ENCODE measurements at regions not wholly inside any gene's neighbourhood (a gene's known extent, or its start where the extent isn't known, plus 50 kb on each side); places are given as distances from the start of the nearest gene placed in this dataset.
A peak's percentile ranks its signal among the peaks of the same experiment; 100 is the strongest.

DNA sequence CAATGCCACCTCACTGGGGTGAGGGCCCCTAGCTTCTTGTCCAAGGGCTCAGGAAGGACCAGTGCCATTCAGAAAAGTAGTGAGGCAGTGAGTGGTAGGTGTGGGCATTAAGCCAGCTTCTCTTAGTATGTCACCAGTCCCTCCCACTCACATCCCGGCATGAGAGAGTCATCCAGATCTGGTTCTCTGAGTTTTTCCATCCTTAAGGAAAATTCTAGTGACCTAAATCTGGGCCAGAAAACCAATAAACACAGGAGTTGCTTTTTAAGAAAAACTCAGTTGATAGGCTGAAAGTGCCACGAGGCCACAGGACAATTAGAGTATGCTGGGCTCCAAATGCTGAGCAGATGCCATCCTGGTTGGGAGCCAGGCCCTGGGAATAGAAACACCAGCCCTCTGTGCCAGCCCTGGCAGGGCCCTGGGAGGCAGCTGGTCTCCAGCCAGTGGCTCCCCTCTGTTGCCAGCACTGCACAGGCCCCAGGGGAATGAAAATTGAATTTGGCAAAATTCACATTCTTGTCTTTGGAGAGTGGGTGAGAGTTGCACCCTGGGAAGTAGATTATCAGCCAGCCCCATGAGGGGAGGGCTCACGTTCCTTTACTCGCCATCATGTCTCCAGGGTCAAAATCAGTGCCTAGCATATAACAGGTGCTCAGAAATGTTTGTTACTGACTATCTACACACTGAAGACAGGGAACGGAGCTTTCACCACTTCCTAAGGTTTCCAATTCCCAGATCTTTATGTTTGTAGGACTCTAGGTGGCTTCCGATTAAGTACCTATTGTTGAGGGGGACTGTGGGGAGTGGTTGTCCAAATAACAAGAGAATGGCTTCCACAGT, 52.8 kb downstream of the FAM43A start:
- DNase-seq (ENCODE audit: low read depth), result peak; percentile 75

- DNase-seq (ENCODE audit: low read depth), result peak; percentile 44
Observed at GRCh38 chr3:194739498-194740284, 54.0 kb downstream of the FAM43A start.

DNA sequence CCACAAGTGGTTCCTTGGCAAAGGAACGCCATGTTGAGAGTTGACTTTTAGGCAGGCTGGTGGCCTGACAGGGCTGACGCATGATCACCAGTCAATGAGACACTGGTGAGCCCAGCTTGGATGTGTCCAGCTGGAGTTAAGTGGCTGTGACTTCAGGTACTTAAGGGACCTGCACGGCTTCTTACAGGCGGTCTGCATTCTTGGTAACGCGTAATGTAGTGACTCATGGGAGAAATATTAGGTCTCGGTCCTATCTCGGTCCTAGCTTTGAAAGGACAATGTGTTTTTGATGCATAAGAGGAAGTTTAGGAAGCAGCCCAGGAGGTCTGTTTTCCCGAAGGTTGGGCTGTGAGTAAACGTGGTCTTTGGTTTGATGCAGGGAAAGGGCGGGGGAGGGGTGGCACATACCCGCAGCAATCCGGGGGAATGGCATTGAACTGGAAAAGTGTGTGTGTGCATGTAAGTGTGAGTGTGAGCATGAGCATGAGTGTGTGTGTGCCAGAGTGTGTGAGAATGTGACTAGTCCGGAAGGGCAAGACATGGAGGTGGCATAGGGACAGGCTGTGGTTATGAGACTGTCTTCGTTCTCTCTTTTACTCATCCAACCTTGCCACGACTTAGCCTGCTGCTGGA, 55.3 kb downstream of the FAM43A start:
- DNase-seq (ENCODE audit: low read depth), result peak; percentile 90

GRCh38 chr3:194741916-194742315, 56.2 kb downstream of the FAM43A start:
- no peak for DNase-seq (ENCODE audit: low read depth)

DNA sequence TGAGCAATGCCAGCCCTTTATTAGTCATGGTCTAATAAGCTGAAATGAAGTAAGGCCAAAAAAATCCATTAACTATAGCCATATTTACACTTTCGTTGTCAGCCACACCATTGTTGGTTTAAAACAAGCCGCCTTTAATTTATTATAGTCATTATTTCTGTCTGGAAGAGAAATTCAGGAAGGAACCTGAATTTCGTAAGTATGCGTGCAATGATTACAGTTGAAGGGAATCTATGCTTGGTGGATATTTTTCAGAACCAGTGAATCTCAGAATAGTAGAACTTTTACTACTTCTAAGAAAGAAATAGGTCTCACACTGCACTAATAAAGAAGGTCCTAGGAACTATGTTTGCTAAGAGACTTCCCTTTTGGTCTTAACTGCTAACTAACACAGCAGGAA, 59.1 kb downstream of the FAM43A start:
- DNase-seq (ENCODE audit: low read depth), result no peak

DNA sequence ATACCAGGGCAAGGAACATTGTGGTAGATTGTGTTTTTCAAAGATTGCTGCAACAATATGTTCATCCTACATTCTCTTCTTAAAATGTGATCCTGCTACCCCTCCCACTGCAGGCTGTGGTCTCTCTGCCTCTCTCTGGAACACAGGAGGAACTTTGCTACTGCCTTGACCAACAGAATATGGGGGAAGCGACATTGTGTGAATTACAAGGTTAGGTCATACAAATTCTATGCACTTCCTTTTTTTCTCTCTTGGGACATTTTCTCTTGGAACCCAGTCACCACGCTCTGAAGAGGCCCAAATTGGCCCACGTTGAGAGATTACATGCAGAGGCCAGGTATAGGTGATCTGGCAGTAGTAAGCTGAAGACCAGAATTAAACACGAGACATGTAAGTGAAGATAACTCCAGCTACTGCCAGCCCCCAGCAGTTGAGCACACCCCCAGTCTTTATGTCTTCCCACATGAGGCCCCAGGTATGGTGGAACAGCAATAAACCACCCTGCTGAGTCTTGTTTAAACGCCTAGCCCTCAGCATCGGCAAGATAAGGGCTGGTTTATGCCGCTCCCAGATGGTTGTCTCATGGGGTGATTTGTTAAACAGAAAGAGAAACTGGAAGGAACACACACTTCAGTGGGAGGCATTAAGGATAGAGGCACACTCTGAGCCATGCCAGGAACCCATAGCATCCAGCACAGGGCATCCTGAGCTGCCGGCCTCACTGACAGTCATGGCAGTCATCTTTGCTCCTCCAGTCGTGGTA, 59.9 kb downstream of the FAM43A start:
- no peak for DNase-seq (ENCODE audit: low read depth)

DNA sequence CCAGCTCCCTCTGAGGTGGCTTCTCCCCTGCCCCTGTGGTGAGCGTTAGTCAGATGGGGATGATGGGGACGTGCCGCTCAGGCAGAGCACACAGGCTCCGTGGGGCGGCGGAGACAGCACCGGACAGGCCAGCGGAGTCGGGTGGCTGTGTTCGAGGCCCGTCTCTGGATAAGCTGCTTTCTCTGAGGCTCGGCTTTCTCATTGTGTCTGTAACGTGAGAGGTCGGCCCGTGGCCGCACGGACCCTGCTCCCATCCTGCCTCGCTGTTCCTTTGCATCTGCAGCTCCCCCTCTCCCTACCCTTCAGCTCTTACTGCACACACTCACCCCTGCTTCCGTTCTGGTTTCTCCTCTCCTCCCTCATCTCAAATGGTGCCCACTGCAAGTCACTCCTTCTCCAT, 62.5 kb downstream of the FAM43A start:
- no peak for DNase-seq (ENCODE audit: low read depth)

DNA sequence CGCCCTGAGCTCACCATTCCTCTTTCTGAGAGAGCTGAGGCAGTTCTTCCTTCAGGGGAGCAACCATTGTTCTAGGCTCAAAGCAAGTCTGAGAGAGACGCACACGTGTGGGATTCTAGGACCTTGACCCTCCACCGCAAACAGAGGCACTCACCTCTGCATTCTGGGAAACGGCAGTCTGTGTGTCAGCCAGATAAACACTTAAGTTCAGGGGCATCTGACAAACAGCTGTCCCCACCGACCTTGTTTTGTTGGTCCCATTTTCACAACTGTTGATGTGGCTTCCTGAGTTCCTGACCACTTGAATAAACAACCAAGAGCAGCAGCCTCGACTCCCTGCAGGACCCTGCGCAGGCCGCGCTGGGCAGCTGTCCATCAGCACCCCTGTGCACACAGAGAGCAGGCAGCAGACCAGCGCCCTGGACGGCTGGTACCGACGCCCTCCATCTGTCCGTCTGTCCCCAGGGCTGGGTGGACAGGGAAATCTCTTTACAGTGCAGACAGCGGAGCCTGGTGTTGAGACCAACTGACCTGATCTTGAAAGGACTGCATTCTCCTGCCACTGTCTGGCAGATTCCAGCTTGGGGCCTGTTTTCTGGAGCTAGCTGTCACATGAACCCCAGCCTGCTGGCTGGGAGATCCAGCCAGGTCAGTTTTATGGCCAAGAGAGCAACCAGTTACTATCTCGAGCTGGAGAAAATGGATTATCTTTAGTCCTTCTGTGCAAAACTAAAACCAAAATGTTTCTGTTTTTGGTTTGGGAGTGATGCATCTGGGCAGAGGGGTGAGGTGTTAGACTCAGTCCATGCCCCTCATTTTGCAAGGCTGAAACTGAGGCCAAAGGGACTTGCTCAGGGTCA, 64.2 kb downstream of the FAM43A start:
- no peak for DNase-seq (ENCODE audit: low read depth)

- no peak for DNase-seq (ENCODE audit: low read depth)
Observed at GRCh38 chr3:194750491-194750828, 64.8 kb downstream of the FAM43A start.

- DNase-seq (ENCODE audit: low read depth), result no peak
Observed at GRCh38 chr3:194755671-194756459, 70.2 kb downstream of the FAM43A start.

DNA sequence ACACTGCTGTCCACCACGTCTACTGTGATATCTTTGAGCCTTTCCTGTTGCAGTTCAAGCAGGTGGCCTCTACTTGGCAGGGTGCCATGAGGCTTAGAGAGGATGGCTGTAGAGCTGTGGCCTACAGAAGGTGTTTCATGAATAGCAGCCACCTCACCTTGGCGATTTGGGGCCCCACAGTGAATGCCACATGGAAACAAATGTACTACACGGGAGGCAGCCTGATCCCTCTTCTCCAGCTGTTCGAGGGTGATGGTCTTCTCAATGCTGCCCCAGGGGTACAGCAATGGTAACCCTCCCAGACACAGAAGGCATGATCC, 70.7 kb downstream of the FAM43A start:
- DNase-seq (ENCODE audit: low read depth), result no peak

GRCh38 chr3:194756791-194757325, 71.2 kb downstream of the FAM43A start:
- DNase-seq (ENCODE audit: low read depth), result no peak

DNA sequence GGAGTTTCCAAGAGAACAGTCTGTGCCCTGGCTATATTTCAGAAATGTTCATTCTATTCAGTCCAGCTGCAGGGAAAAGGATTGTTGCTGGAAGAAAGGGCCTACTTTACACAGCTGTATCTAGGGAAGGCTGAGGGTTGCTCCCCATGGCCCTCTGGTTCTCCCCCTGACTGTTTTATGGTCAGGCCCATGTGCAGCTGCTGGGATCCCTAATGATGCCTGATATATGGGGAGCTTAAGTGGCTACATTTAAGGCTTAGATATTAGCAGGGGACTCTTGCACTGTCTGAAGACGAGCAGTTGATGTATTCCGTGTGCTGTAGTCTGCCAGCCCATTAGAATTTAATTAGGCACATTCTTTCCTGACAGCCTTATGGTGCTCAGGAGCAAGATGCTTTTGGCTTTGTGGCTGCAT, 72.0 kb downstream of the FAM43A start:
- no peak for DNase-seq (ENCODE audit: low read depth)

DNA sequence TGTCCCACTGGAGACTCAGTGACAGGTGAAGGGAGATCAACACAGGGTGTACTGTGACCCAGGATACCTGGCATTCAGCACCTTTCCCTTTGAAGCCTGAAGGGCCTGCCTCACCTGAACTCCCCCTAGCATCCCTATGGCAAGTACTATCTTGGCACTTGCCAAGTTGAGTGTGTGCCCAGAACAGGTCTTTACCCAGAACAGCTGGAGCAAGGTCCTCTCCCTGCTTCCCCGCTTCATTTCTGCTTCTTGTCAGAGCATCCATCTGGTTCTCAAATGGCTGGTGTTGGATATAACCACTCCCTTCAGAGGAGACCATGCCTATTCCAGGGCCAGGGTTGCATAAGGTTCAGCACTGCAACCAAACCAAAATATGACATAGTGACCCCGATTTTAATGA, 73.0 kb downstream of the FAM43A start:
- DNase-seq (ENCODE audit: low read depth), result no peak

- DNase-seq (ENCODE audit: low read depth), result no peak
Observed at GRCh38 chr3:194760494-194761137, 74.9 kb downstream of the FAM43A start.

DNA sequence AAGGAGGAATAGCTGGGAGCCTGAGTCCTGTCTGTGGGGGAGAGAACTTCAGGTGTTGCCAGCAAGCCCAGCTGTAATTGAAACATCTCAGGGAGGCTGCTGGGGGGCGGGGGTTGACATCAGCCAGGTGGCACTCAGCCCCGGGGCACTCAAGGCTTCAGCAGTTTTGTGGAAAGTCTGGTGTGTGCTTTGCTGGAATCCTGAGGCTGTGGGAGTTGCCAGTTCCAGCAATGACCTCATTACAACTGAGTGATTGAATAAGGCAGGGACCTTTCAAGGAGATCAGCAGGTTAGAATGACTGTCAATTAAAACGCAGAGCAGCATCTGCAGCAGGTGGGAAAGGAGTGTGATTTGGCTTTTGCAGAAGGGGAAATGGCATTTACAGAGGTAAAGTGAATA, 75.7 kb downstream of the FAM43A start:
- no peak for DNase-seq (ENCODE audit: low read depth)

DNA sequence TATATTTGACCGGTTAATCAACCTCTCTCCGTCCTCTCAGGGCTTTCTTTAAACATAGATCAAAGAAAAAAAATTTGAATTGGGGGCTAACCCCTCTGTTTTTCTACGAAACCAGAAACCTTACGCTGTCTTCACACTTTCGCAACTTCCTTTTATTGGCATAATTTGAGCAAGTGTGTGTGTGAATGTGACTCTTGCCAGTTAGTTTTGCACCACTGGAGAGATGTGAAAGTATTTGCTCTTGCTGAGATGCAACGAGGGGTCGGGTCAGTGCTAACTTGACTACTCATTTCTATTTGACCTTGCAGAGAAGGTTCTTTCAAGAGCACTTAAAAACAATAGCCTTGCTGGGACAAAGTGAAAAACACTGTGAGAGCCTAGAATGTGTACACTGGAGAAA, 81.2 kb downstream of the FAM43A start:
- DNase-seq (ENCODE audit: low read depth), result no peak

DNA sequence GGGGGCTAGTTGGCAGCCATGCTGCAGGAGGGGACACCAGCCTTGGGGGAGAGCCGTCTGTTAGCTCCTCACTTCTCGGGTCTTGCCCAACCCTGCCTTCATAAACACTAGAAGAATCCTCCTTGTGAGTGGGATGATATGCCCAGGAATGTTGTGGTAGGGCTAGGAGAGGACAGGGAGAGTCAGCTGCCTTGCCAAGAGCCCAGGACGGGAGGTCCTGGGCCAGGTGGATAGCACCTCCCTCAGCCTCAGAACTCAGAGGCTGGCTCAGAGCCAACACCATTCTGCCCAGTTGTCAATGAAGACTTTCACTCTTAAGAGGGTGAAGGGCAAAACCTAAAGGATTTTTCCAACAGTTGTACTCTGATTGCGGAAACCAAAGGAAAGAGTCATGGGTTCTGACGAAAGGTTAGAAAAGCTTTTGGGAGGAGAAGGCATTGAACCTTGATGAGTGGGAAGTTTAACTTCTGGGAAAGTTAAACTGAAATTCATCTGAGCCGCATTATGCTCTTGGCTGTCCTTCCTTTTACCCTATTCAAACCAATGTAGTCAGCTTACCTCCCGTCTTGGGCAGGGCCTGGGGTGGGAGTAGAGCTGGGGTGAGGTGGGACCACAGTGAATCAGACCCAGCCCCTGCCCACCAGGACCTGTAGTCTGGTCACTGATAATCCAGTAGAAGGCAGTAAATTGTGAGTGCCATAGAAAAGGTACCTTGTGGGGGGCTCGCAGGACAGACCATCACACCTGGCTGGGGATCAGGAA, 81.9 kb downstream of the FAM43A start:
- no peak for DNase-seq (ENCODE audit: low read depth)

GRCh38 chr3:194768586-194768985, 82.9 kb downstream of the FAM43A start:
- no peak for DNase-seq (ENCODE audit: low read depth)

Measured in Daoy (cell line).